IMR-90 (cell line): ENCODE measurements at regions not wholly inside any gene's neighbourhood (a gene's known extent, or its start where the extent isn't known, plus 50 kb on each side); places are given as distances from the start of the nearest gene placed in this dataset.

Experiments
- ATAC-seq: fragments of 200-7000 bp; cut with Tn5 transposase; 2 replicates; pipeline ENCODE4 v1.9.1; 2020; ENCODE audit warnings: low read depth, mild to moderate bottlenecking, moderate library complexity
- BruUV-seq: library from RNA; stranded (reverse); fragments of 400-500 nt; replicated peaks from 2 replicates; lab custom pipeline; 2021; lab: Mats Ljungman, UMichigan
- CTCF ChIA-PET: fragments of 300-600 bp; formaldehyde crosslinking; extraction: SDS; loops from one replicate; lab custom pipeline; 2021; ENCODE audit warnings: antibody characterized with exemption; lab: Yijun Ruan, JAX
- POLR2A ChIA-PET: fragments of 300-600 bp; sonication (Branson Sonifier 250); formaldehyde crosslinking; loops from one replicate; lab custom pipeline; 2022; ENCODE audit warnings: antibody characterized with exemption; ENCODE audit not compliant: unreplicated experiment; lab: Charles Lee
- DNase-seq: peaks from one replicate; pipeline ENCODE4 v3.0.0; 2013
- H2AFZ ChIP-seq: replicated peaks from 2 replicates; pipeline ENCODE3; 2013; ENCODE audit warnings: low read length, mild to moderate bottlenecking; ENCODE audit not compliant: poor library complexity
- H2AK5ac ChIP-seq: 2 replicates; pipeline ENCODE4 v1.6.1; 2013; ENCODE audit warnings: low read depth, low read length, inconsistent platforms
- H2AK9ac ChIP-seq: replicated peaks from 2 replicates; pipeline ENCODE3; 2013; ENCODE audit warnings: mild to moderate bottlenecking, low read depth, low read length, moderate library complexity; ENCODE audit not compliant: poor library complexity
- H2BK120ac ChIP-seq: 2 replicates; pipeline ENCODE4 v1.6.1; 2013; ENCODE audit warnings: low read depth, low read length, inconsistent platforms
- H2BK15ac ChIP-seq: 3 replicates; pipeline ENCODE4 v1.6.1; 2013; ENCODE audit warnings: low read depth, low read length, inconsistent platforms
- H2BK20ac ChIP-seq: 2 replicates; pipeline ENCODE4 v1.6.1; 2013; ENCODE audit warnings: low read depth, mild to moderate bottlenecking, inconsistent platforms, low read length, moderate library complexity
- H2BK5ac ChIP-seq: 2 replicates; pipeline ENCODE4 v1.6.1; 2013; ENCODE audit warnings: mild to moderate bottlenecking, low read depth, low read length, inconsistent platforms; ENCODE audit not compliant: poor library complexity, severe bottlenecking
- H3K14ac ChIP-seq: replicated peaks from 2 replicates; pipeline ENCODE4 v1.6.1; 2013; ENCODE audit warnings: low read depth, low read length, inconsistent platforms
- H3K18ac ChIP-seq: 2 replicates; pipeline ENCODE4 v1.6.1; 2013; ENCODE audit warnings: low read depth, low read length, control low read depth
- H3K23ac ChIP-seq: 2 replicates; pipeline ENCODE4 v1.6.1; 2013; ENCODE audit warnings: low read depth, low read length, inconsistent platforms
- H3K27ac ChIP-seq: 2 replicates; pipeline ENCODE4 v1.5.1; 2013; ENCODE audit warnings: mild to moderate bottlenecking, control low read depth, low read length; ENCODE audit not compliant: insufficient read depth
- H3K27me3 ChIP-seq: 2 replicates; pipeline ENCODE4 v1.6.1; 2013; ENCODE audit warnings: low read length; ENCODE audit not compliant: control insufficient read depth, insufficient read depth
- H3K36me3 ChIP-seq: 2 replicates; pipeline ENCODE4 v1.6.1; 2013; ENCODE audit warnings: low read length, mixed read lengths; ENCODE audit not compliant: control insufficient read depth, insufficient read depth
- H3K4ac ChIP-seq: 2 replicates; pipeline ENCODE4 v1.6.1; 2013; ENCODE audit warnings: low read depth, low read length, inconsistent platforms
- H3K4me1 ChIP-seq: 2 replicates; pipeline ENCODE4 v1.6.1; 2013; ENCODE audit warnings: low read length, mixed read lengths; ENCODE audit not compliant: control insufficient read depth, insufficient read depth
- H3K4me2 ChIP-seq: 2 replicates; pipeline ENCODE4 v1.6.1; 2013; ENCODE audit warnings: low read depth, mild to moderate bottlenecking, control low read depth, low read length, moderate library complexity
- H3K4me3 ChIP-seq: 2 replicates; pipeline ENCODE4 v1.5.1; 2013; ENCODE audit warnings: low read depth, mild to moderate bottlenecking, control low read depth, low read length, moderate library complexity; ENCODE audit not compliant: insufficient read depth
- H3K56ac ChIP-seq: 2 replicates; pipeline ENCODE4 v1.6.1; 2013; ENCODE audit warnings: low read length, inconsistent platforms; ENCODE audit not compliant: insufficient read depth; ENCODE audit errors: extremely low read depth
- H3K79me1 ChIP-seq, 2 experiments: 2 replicates each; pipeline ENCODE4 v1.6.1; 2013; ENCODE audit warnings: low read length in 2 of 2, inconsistent platforms in 1 of 2, low read depth in 1 of 2
- H3K9ac ChIP-seq: 2 replicates; pipeline ENCODE4 v1.6.1; 2013; ENCODE audit warnings: low read depth, low read length, control low read depth
- H3K9me1 ChIP-seq: 2 replicates; pipeline ENCODE4 v1.6.1; 2013; ENCODE audit warnings: low read length, inconsistent platforms; ENCODE audit not compliant: insufficient read depth
- H3K9me3 ChIP-seq: 2 replicates; pipeline ENCODE4 v1.6.1; 2013; ENCODE audit warnings: low read length; ENCODE audit not compliant: control insufficient read depth, insufficient read depth
- H4K20me1 ChIP-seq: 2 replicates; pipeline ENCODE4 v1.6.1; 2013; ENCODE audit warnings: low read length, inconsistent platforms; ENCODE audit not compliant: insufficient read depth
- H4K5ac ChIP-seq: 2 replicates; pipeline ENCODE4 v1.6.1; 2013; ENCODE audit warnings: mild to moderate bottlenecking, low read depth, low read length, control low read depth
- H4K8ac ChIP-seq, 2 experiments: 2 replicates each; pipeline ENCODE4 v1.6.1; 2013; ENCODE audit warnings: low read depth in 2 of 2, low read length in 2 of 2, control low read depth in 1 of 2, inconsistent platforms in 1 of 2
- H4K91ac ChIP-seq: 2 replicates; pipeline ENCODE4 v1.6.1; 2013; ENCODE audit warnings: low read depth, low read length, inconsistent platforms; ENCODE audit not compliant: insufficient read depth
- BHLHE40 ChIP-seq: fragments of 150-350 bp; IDR thresholded peaks from 2 replicates; pipeline ENCODE4 v1.6.1; 2016; ENCODE audit warnings: mild to moderate bottlenecking, low read depth, low read length
- CEBPB ChIP-seq: IDR thresholded peaks from 2 replicates; pipeline ENCODE4 v1.6.1; 2012; ENCODE audit warnings: low read depth, low read length, improper control_type of control experiment
- CHD1 ChIP-seq: IDR thresholded peaks from 2 replicates; pipeline ENCODE4 v1.6.1; 2012; ENCODE audit warnings: low read depth, low read length, improper control_type of control experiment
- FOS ChIP-seq: fragments of 150-350 bp; IDR thresholded peaks from 2 replicates; pipeline ENCODE4 v1.6.1; 2016; ENCODE audit warnings: low read depth, low read length
- MAFK ChIP-seq: IDR thresholded peaks from 2 replicates; pipeline ENCODE4 v1.6.1; 2012; ENCODE audit warnings: low read depth, low read length, improper control_type of control experiment
- MXI1 ChIP-seq: IDR thresholded peaks from 2 replicates; pipeline ENCODE4 v1.6.1; 2012; ENCODE audit warnings: low read depth, mild to moderate bottlenecking, low read length, moderate library complexity, borderline replicate concordance
- NFE2L2 ChIP-seq: fragments of 150-350 bp; IDR thresholded peaks from 2 replicates; pipeline ENCODE4 v1.6.1; 2016; ENCODE audit warnings: low read depth, mild to moderate bottlenecking, low read length
- POLR2A ChIP-seq: IDR thresholded peaks from 2 replicates; pipeline ENCODE4 v1.6.1; 2012; ENCODE audit warnings: mild to moderate bottlenecking, low read depth, low read length
- RAD21 ChIP-seq: IDR thresholded peaks from 2 replicates; pipeline ENCODE4 v1.6.1; 2012; ENCODE audit warnings: low read length, improper control_type of control experiment
- RCOR1 ChIP-seq: IDR thresholded peaks from 2 replicates; pipeline ENCODE4 v1.6.1; 2012; ENCODE audit warnings: mild to moderate bottlenecking, low read length, improper control_type of control experiment; ENCODE audit not compliant: insufficient replicate concordance
- RFX5 ChIP-seq: IDR thresholded peaks from 2 replicates; pipeline ENCODE4 v1.8.0; 2012; ENCODE audit warnings: low read depth, mild to moderate bottlenecking, low read length, moderate library complexity
- SMC3 ChIP-seq: fragments of 150-350 bp; IDR thresholded peaks from 2 replicates; pipeline ENCODE4 v1.6.1; 2016; ENCODE audit warnings: low read depth, mild to moderate bottlenecking, antibody characterized with exemption, low read length, moderate library complexity
- WGBS, 2 experiments: methylation state at CpG; one replicate each; pipeline versions ENCODE4 v1.1.5 to v1.1.7; 2013; ENCODE audit warnings: missing lambda C conversion rate in 2 of 2; ENCODE audit not compliant: insufficient read length in 1 of 2; ENCODE audit errors: extremely low coverage in 2 of 2; 5-methylcytosine and 5-hydroxymethylcytosine counted together
- dilution Hi-C: fragments of 300-500 bp; cut with HindIII; formaldehyde crosslinking; loops from one replicate; pipeline ENCODE4 v1.14.3; 2018; ENCODE audit warnings: low sequenced_read_pairs; ENCODE audit not compliant: unreplicated experiment
- in situ Hi-C: fragments of 300-500 bp; cut with MboI; formaldehyde crosslinking; loops from 3 replicates; pipeline ENCODE4 v1.14.3; 2019; ENCODE audit warnings: low sequenced_read_pairs, inconsistent platforms, mixed read lengths
- intact Hi-C: fragments of 100-400 bp; cut with micrococcal nuclease; formaldehyde crosslinking; loops from 2 replicates; pipeline ENCODE4 v1.10.0; 2022
- TF ChIP-seq, protein P1 (sequence below): fragments of 150-350 bp; IDR thresholded peaks from 2 replicates; pipeline ENCODE4 v1.6.1; 2016; ENCODE audit warnings: low read depth, mild to moderate bottlenecking, low read length, moderate library complexity, borderline replicate concordance
- TF ChIP-seq, protein P2 (sequence below): conservative IDR thresholded peaks from 2 replicates; pipeline ENCODE4 v1.5.1; 2012; ENCODE audit warnings: mild to moderate bottlenecking, low read depth, low read length, improper control_type of control experiment
- TF ChIP-seq, protein P3 (sequence below): fragments of 150-350 bp; IDR thresholded peaks from 2 replicates; pipeline ENCODE4 v1.6.1; 2017; ENCODE audit warnings: mild to moderate bottlenecking, antibody characterized with exemption, low read length, low read depth

DNA sequence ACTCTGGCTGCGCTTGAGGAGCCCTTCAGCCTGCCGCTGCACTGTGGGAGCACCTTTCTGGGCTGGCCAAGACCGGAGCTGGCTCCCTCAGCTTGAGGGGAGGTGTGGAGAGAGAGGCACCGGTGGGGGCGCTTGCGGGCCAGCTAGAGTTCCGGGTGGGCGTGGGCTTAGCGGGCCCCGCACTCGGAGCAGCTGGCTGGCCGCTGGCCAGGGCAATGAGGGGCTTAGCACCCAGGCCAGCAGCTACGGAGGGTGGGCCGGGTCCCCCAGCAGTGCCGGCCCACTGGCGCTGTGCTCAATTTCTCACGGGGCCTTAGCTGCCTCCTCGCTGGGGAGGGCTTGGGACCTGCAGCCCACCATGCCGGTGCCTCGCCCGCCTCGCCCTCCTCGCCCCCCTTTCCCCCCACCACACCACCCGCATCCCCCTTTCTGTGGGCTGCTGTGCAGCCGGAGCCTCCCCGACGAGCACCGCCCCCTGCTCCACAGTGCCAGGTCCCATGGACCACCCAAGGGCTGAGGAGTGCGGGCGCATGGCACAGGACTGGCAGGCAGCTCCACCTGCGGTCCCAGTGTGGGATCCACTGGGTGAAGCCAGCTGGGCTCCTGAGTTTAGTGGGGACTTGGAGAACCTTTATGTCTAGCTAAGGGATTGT, 954.5 kb downstream of the DTWD2 start:
- H3K27ac ChIP-seq: no peak overlapping the region
- H3K4ac ChIP-seq: no peak overlapping the region
- H4K91ac ChIP-seq: no peak overlapping the region
- H3K4me1 ChIP-seq: no peaks in the 10 kb centered on the region
- no peak overlapping the region for H3K4me3 ChIP-seq
- no peaks in the 10 kb centered on the region for H3K36me3 ChIP-seq
- POLR2A ChIA-PET: no interaction called here
- TF ChIP-seq CEBPB (no peak), MXI1 (no peak), CHD1 (no peak), RCOR1 (no peak), BHLHE40 (no peak), NFE2L2 (no peak), RAD21 (no peak), MAFK (no peak), SMC3 (no peak), RFX5 (no peak), POLR2A (no peak), FOS (no peak)
- TF ChIP-seq, protein P1, sequence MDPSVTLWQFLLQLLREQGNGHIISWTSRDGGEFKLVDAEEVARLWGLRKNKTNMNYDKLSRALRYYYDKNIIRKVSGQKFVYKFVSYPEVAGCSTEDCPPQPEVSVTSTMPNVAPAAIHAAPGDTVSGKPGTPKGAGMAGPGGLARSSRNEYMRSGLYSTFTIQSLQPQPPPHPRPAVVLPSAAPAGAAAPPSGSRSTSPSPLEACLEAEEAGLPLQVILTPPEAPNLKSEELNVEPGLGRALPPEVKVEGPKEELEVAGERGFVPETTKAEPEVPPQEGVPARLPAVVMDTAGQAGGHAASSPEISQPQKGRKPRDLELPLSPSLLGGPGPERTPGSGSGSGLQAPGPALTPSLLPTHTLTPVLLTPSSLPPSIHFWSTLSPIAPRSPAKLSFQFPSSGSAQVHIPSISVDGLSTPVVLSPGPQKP: no peak
- TF ChIP-seq, protein P2, sequence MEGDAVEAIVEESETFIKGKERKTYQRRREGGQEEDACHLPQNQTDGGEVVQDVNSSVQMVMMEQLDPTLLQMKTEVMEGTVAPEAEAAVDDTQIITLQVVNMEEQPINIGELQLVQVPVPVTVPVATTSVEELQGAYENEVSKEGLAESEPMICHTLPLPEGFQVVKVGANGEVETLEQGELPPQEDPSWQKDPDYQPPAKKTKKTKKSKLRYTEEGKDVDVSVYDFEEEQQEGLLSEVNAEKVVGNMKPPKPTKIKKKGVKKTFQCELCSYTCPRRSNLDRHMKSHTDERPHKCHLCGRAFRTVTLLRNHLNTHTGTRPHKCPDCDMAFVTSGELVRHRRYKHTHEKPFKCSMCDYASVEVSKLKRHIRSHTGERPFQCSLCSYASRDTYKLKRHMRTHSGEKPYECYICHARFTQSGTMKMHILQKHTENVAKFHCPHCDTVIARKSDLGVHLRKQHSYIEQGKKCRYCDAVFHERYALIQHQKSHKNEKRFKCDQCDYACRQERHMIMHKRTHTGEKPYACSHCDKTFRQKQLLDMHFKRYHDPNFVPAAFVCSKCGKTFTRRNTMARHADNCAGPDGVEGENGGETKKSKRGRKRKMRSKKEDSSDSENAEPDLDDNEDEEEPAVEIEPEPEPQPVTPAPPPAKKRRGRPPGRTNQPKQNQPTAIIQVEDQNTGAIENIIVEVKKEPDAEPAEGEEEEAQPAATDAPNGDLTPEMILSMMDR: no peak
- TF ChIP-seq, protein P3, sequence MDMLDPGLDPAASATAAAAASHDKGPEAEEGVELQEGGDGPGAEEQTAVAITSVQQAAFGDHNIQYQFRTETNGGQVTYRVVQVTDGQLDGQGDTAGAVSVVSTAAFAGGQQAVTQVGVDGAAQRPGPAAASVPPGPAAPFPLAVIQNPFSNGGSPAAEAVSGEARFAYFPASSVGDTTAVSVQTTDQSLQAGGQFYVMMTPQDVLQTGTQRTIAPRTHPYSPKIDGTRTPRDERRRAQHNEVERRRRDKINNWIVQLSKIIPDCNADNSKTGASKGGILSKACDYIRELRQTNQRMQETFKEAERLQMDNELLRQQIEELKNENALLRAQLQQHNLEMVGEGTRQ: no peak
- BruUV-seq: no TSS peak
- H3K9me1 ChIP-seq: no peaks in the 10 kb centered on the region
- intact Hi-C loops (no loop called here), in situ Hi-C loops (no loop called here), dilution Hi-C loops (no loop called here)
- H2BK5ac ChIP-seq: no peak overlapping the region
- H3K18ac ChIP-seq: no peak overlapping the region
- no peak overlapping the region for H2BK20ac ChIP-seq
- H3K27me3 ChIP-seq: no peaks in the 10 kb centered on the region
- no peak overlapping the region for H2AK5ac ChIP-seq
- no peak overlapping the region for H3K4me2 ChIP-seq
- H4K20me1 ChIP-seq: no peaks in the 10 kb centered on the region
- H2BK120ac ChIP-seq: no peak overlapping the region
- no peaks in the 10 kb centered on the region for H3K79me1 ChIP-seq
- H3K56ac ChIP-seq: no peak overlapping the region
- no peak overlapping the region for H4K8ac ChIP-seq
- no peak overlapping the region for H3K23ac ChIP-seq
- no peak overlapping the region for H3K14ac ChIP-seq
- 80% methylated on average over 2 of the region's 31 CpGs; no CpG with 5 or more reads in 1 of the 2 experiments for WGBS, 2 experiments
- no peak overlapping the region for H3K9ac ChIP-seq
- no peak overlapping the region for H2AK9ac ChIP-seq
- CTCF ChIA-PET: no interaction called here
- DNase-seq (no peak), ATAC-seq (no peak)
- H2AFZ ChIP-seq: no peak overlapping the region
- no peak overlapping the region for H4K5ac ChIP-seq
- peaks cover 3% of the 10 kb centered on the region for H3K9me3 ChIP-seq
- no peak overlapping the region for H2BK15ac ChIP-seq
